Adipose tissue (tissue), 3 donors: ENCODE measurements at regions not wholly inside any gene's neighbourhood (a gene's known extent, or its start where the extent isn't known, plus 50 kb on each side); places are given as distances from the start of the nearest gene placed in this dataset.
"Not testable (repeated sequence)": the region's sequence is repeated elsewhere in the genome, so short reads cannot be mapped to it uniquely, and the experiment has no call there.

ENCODE experiments used
- H3K27ac ChIP-seq: one replicate; pipeline ENCODE4 v1.5.1; 2013; ENCODE audit warnings: low read depth, low read length
- WGBS, 3 donors: extraction: QIAGEN DNeasy Blood & Tissue Kit; methylation state at CpG; one replicate each; pipeline ENCODE4 v1.1.7; 2013; 5-methylcytosine and 5-hydroxymethylcytosine counted together
- donor health status: healthy with polysubstance abuse.
- donor health status: Bipolar disorder and iron deficiency.
- donor health status: healthy.

DNA sequence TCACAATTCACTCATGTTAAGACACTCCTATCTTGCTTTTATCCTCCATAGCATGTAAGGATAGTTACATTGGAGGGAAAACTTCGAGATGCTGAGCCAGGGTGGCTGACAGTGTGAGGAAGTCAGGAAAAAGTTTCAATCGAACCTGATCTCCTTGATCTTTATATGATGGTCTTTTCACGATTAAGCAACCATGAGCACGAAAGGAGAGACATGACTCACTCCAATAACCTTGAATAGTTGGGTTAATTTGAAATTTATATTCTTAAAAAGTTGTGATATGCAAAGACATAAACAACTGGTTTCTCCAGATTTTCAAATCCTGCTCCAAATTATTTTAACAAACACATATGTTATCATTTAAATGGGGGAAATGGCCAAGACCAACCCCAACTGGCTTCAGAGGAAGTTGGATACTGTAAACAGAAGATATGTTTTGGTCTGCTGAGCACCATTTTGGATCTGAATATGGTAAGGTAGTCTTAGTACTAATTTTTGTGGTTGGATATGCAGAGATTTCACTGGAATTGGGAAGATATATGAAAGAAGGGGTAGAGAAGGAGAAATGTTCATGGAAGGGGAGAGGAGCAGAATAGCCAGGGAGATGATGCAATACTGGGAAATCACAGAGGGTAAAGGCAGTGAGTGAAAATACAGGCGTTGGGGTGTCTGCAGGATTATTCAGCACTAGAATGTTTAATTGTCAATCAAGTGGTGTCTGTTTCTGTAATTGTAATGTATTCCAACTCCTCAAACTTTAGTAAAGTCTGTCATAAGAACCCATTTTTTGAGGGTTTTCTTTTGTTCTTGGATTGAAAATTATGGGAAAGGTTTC, 185.2 kb upstream of the SLC38A2 start:
- no peak overlapping the region for H3K27ac ChIP-seq
- 69 to 82% (median 80%) methylated on average over 5 of the region's 5 CpGs for WGBS, 3 donors

DNA sequence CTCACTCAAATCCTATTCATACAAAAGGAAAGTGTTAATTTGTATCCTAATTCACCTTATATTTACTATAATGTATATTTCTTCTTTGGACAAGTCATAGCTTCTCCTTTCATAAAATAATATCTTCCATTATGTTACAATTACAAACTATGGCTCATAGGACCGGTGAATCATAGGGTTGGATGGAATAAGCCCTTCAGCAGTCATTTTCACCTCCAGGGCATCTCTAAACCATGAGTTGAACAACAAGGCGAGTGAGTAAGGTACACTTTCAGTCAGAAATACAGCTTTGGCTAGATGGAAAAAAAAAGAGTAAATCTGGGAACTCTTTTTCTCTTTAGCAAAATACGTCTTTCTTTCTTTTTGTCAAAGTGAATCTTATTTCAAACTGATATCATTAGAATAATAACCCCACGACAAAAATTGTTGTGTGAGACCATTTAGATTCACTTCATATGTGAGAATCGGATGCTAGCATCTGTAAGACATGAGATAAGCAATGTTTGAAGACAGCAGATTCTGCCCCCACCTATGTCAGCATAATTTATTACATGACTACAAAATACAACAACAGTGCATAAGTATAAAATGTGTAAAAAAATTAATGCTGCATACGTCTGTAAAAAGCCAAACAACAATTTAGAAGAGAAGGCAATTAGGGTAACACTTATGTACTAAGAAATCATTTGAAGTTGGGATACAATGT, 184.4 kb upstream of the SLC38A2 start:
- no peak overlapping the region for H3K27ac ChIP-seq
- 80 to 90% (median 84%) methylated on average over 6 of the region's 6 CpGs for WGBS, 3 donors

DNA sequence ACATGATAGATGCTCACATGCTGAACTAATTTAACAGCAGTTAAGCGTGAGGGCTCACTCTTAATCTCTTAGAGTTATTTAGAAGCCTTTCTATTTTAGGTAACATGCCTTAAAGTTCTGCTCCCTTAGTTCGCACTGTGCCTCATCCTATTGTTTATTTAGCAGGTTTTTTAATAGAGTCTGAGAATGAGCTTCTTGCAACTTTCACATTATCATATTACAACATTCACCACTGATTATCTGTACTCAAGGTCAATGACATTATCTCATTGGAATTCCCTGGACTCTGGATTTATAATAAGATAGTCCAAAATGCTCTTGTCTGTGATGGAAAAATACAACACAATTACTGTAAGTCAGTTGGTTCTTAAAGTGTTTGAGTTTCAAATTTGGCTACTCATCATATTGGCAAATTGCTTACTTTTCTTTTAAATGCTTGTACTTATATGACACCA, 183.6 kb upstream of the SLC38A2 start:
- WGBS, 3 donors = 35 to 57% (median 54%) methylated on average over 2 of the region's 2 CpGs
- no peak overlapping the region for H3K27ac ChIP-seq

DNA sequence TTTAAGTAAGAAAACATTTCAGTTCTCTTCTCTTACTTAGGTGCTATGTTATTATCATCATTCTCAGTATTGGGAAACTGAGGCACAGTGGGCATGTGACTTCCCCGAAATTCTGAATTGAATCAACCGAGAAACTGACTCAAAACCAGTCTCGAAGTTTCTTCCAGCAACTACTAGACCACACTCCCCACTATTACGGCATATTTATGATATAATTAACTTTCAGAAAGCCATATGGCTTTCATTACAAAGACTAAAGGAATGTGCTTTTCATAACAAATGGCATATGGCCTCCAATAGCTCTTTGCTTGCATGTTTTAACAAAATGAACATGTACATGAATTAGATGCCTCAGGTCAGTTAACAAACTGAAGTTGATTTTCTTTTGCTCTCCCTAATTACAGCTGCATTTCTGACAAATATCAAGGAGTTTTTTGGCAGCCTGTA, 182.9 kb upstream of the SLC38A2 start:
- WGBS, 3 donors = 52 to 87% (median 67%) methylated on average over 4 of the region's 4 CpGs
- H3K27ac ChIP-seq = no peak overlapping the region

DNA sequence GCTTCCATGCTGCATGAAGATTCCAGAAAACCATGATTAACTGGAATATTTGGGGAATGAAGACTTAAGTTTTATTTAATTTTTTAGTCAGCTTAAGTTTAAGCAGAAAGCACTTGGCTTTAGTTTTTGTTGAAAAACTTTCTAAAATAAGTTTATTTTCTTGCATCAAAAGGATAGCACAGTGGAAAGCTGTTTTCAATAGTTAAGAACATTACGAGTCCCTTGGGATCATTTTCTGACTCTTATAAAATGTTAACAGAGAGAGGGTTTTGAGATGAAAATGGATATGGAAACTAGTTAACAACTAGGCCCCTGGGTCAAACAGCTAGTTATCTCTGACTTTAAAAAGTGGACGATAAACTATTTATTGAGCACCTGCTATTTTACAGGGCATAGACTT, 181.9 kb upstream of the SLC38A2 start:
- WGBS, 3 donors = 71 to 87% (median 83%) methylated on average over 2 of the region's 2 CpGs
- H3K27ac ChIP-seq = no peak overlapping the region

DNA sequence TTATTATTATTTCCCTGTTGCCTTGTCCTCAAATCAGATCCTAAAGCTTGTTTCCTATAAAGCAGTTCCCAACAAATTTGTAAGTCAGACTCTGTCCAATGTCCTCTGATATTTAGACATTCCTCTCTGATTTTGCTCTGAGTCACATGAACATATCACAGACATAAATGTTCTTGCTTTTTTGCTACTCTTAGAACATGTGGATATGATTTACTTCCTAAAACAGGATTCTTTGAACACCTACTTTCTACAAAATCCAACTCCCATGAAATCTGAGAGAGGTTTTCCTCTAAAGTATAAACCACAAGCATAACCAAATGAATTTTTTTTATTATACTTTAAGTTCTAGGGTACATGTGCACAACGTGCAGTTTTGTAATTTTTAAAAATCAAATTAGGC, 181.3 kb upstream of the SLC38A2 start:
- WGBS, 3 donors = 62 to 81% (median 68%) methylated on average over 1 of the region's 1 CpG
- no peak overlapping the region for H3K27ac ChIP-seq

DNA sequence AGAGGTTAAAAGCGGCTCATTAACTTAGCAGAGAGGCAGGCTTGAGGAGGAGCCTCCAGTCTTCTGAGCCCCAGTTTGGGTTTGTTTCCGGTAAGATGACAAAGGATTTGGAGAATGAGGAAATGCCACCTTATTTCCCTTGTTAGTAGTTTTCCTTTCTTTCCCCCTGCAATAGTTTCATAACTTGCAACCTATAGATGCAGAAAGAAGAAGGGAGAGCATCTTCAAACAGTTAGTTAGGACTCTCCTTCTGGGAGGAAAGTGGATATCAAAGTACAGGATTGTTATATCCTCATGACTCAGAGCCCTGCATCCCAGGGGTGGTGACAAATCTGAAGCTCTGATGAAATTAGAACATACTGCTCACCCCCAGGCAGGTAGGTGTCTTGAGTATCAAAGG, 180.7 kb upstream of the SLC38A2 start:
- 70 to 97% (median 83%) methylated on average over 2 of the region's 2 CpGs for WGBS, 3 donors
- H3K27ac ChIP-seq = no peak overlapping the region

DNA sequence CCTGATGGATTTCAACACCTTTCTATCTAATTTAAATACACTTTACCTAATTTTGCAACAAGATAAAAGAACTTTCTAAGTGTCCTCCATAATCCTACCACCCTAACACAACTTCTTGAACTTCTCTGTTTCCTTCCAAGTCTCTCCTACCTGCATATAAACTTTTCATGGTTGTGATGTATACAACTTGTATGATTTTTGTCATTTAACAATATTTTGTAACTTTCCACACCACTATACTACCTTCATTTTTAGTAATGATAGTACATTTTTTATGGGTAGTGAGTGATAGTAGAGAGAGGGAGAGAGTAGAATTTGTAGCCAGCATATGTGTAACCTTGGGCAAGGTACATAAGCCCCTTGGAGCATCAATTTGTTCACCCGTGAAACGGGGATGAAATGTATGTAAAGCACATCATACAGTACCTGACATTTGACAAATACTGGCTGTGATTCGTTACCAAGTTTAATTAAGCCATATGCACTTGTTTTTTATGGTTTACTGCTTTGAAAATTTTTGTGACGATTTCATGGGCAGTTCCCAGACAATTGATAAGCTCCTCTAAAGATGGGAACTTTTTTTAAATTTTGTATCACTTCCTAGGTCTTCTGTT, 177.8 kb upstream of the SLC38A2 start:
- no peak overlapping the region for H3K27ac ChIP-seq
- WGBS, 3 donors = 94 to 99% (median 97%) methylated on average over 4 of the region's 4 CpGs

DNA sequence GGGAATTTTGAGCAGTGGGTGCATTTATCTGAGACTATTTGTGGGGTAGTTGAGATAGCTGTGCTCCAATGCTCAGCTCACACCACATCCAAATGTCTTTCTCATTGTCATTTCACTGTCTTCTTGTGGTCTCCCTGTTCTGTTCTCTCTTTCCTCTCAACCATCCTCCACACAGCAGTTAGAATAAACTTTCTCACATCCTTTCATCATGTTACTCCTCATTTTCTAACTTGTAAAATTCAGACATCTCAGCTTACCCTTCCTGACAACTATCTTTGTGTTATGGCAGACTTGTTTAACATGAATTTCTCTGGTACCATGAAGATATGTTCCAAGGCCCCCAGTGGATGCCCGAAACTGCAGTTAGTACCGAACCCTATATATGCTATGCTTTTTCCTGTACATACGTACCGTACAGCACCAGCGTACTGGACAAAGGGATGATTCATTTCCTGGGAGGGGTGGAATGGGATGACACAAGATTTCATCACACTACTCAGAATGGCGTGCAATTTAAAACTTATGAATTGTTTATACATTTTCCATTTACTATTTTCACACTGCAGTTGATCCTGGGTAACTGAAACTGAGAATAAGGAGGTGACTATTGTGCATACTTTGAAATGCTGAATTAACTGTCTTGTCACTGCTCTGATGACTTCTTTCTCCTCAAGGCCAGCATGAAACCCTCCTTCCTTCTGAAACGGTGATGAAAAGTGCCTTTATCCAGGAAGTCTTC, 177.1 kb upstream of the SLC38A2 start:
- H3K27ac ChIP-seq = no peak overlapping the region
- 53 to 81% (median 73%) methylated on average over 7 of the region's 7 CpGs for WGBS, 3 donors

DNA sequence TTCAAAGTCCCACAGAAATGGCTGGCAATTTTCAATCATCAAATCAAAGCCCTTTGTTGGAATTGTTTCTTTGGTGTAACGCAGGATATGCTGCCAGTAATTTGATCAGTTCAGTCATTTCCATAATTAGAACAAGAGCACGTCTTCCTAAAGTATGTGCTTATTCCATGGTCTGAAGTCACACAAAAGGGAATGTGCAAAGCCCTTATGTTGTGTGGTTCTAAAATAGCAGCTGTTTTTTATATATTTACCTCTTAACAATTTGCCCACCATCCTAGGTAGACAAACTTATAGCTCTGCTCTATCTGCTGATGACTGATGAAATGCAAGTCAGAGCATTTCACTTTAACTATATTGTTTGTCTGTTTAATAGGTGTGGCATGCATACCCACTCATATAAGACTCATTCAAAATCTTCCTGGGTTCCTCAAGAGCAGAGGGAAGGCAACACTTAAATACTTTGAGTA, 176.1 kb upstream of the SLC38A2 start:
- H3K27ac ChIP-seq = no peak overlapping the region
- WGBS, 3 donors = 55 to 86% (median 67%) methylated on average over 2 of the region's 2 CpGs

DNA sequence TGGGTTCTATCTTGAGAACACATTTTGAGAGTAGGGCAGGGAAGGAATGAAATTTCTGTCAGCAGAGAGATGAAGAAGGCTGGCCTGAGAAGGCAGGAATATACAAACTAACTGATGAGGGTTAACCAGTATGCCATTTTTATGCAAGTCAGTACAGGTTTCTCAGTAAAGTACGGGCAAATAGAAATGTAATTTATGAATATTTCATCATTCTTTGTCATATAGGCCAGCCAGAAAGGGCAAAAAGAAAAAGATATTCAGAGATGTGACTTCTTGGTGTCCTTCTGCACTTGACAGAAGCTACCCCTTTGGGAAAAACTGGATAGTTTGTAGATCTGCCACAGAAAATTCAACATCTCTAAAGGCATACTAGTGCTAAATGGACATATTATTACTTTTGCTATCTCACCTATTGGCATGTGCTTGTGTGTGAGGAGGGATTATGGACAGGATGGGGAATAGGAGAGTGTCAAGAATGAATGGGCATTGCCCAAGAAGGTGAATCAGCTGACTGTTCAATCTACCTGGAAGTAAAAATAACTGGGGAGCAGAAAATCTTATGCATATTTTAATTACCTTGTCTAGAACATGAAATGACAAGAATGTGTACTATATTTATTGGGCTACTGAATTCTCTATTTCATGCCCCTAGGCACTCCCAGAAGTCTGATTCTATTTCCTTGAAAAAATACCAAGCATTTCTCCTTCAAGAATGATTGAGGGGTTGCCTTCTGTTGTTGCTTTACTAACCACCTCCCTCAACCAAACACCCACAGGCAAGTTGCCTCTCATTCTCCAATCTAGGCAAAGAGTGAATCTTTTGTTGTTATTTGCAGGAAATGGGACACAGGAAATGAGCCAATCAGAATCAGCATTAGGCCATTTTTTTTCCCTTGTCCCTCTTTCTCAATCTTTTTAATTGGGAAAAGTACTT, 175.1 kb upstream of the SLC38A2 start:
- 90 to 93% (median 92%) methylated on average over 1 of the region's 1 CpG for WGBS, 3 donors

DNA sequence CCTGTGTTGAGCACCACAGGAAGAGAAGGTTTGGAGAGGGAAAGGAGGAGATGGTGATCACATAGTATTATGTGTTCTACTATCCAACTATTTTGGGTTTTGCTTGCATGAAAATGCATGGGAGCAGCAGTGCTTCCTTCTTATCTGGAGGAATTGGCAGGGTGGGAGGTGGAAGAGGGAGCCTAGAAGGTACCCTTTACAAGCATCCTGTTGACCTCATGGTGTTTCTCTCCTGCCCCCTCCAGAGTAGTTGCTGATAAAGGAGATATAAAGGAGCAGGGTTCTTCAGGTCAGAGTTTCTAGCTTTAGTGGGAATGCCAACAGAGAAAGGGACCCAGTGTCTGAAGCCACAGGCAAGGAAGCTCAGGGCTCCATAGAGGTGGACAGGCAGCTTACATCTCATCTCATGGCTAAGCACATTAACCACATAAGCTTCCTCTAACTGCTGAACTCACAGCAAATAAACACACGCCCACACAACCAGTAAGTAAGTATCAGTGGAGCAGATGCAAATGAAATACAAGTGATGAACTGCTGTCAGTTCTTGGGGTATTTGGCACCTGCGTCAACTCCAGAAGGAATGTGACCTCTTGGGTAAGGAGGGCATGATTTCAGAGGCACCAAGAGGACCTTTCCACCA, 174.2 kb upstream of the SLC38A2 start:
- 56 to 80% (median 73%) methylated on average over 2 of the region's 2 CpGs for WGBS, 3 donors
- no peak overlapping the region for H3K27ac ChIP-seq

More for the DNA sequence above, 175.1 kb upstream of the SLC38A2 start:
- no peak overlapping the region for H3K27ac ChIP-seq

DNA sequence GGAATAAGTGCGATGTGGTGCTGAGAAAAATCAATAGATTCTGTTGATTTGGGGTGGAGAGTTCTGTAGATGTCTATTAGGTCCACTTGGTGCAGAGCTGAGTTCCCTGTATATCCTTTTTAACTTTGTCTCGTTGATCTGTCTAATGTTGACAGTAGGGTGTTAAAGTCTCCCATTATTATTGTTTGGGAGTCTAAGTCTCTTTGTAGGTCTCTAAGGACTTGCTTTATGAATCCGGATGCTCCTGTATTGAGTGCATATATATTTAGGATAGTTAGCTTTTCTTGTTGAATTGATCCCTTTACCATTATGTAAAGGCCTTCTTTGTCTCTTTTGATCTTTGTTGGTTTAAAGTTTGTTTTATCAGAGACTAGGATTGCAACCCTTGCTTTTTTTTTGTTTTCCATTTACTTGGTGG, 170.8 kb upstream of the SLC38A2 start:
- H3K27ac ChIP-seq = not testable (repeated sequence)
- 92 to 97% (median 94%) methylated on average over 3 of the region's 3 CpGs for WGBS, 3 donors

DNA sequence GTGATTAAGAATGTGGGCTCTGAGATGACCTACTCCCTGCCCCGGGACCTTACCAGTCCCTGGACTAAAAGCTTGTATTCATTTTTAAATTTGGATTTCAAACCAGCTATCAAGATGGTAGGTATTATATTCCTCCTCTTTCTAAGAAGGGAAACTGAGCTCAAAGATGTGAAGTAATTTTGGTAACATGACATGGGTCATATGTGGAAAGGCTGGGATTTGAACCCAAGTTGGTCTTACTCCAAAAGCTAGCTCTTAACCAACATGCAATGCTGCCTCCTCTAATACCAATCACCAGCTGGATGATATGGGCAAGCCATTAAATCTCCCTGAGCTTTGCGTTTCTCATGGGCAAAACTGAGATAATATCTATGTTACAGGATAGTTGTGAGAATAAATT, 166.4 kb upstream of the SLC38A2 start:
- H3K27ac ChIP-seq = no peak overlapping the region
- WGBS, 3 donors = 85 to 92% (median 90%) methylated on average over 2 of the region's 2 CpGs

DNA sequence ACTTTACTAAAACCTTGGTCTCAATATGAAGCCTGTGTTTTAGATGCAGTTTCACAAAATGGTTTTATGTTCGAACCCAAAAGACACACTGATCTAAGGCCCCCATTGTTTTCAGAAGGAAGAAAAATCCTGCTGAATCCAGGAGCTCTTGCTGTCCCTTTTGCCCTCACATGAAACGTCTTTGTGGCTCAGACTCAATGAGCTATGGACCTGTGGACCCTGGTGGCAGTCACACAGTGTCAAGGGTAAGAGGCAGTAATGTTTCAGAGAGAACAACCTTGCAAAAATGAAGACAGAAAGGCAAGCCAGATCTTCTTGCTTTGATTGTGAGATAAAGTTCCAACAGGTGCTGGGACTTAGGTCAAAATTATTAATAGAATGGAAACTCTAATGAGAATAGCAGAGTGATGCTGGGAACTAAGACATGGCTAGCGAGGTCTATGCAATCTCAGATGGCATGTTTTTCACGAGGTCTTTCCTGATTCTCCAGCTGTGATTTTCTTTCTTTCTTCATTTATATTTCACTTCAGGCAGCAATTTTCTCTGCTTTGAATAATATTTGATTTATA, 164.9 kb upstream of the SLC38A2 start:
- 77 to 87% (median 81%) methylated on average over 4 of the region's 4 CpGs for WGBS, 3 donors
- H3K27ac ChIP-seq = no peak overlapping the region

DNA sequence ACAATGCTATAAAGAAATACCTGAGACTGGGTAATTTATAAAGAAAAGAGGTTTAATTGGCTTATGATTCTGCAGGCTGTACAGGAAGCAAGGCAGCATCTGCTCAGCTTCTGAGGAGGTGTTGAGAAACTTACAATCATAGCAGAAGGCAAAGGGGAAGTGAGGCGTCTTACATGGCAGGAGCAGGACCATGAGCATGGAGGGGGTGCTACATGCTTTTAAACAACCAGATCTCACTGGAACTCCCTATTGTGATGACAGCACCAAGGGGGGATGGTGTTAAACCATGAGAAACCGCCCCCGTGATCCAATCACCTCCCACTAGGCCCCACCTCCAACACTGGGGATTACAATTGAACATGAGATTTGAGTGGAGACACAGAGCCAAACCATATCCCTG, 163.7 kb upstream of the SLC38A2 start:
- H3K27ac ChIP-seq = not testable (repeated sequence)
- 75 to 94% (median 77%) methylated on average over 3 of the region's 3 CpGs for WGBS, 3 donors

DNA sequence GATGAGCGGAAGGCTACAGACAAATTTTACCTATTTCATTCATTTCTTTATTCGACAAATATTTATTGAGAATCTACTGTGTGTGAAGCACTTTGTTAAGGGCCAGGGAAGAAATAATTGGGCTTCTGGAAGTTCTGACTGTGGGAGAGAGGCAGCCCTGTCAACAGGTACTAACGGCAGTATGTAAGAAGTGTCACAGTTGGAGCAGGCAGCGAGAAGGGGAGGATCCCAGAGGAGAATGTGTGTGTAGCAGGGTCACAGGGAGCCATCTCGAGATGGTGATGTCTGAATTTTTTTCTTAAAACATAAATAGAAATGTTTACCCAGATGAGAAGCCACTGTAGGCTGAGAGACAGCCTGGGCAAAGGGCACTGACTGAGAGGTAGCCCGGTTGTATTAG, 163.3 kb upstream of the SLC38A2 start:
- H3K27ac ChIP-seq = no peak overlapping the region
- WGBS, 3 donors = 83 to 92% (median 90%) methylated on average over 6 of the region's 6 CpGs
